Lower lobe of right lung (tissue), 2 donors: ENCODE measurements at regions not wholly inside any gene's neighbourhood (a gene's known extent, or its start where the extent isn't known, plus 50 kb on each side); places are given as distances from the start of the nearest gene placed in this dataset.

Experiments used
- ATAC-seq, 2 donors: fragments of 200-7000 bp; cut with Tn5 transposase; one replicate each; pipeline ENCODE4 v1.9.1; 2020 to 2022; ENCODE audit warnings: mild to moderate bottlenecking in 2 of 2, moderate library complexity in 2 of 2
- DNase-seq: peaks from one replicate; pipeline ENCODE4 v3.0.0-alpha.2; 2020
- H3K27ac ChIP-seq: fragments of 200-600 bp; one replicate; pipeline ENCODE4 v1.8.0; 2022
- H3K27me3 ChIP-seq: fragments of 200-600 bp; one replicate; pipeline ENCODE4 v1.8.0; 2022; ENCODE audit warnings: low read depth
- H3K36me3 ChIP-seq: fragments of 200-600 bp; one replicate; pipeline ENCODE4 v1.8.0; 2022; ENCODE audit warnings: mild to moderate bottlenecking
- H3K4me1 ChIP-seq: fragments of 200-600 bp; one replicate; pipeline ENCODE4 v1.8.0; 2022
- H3K4me3 ChIP-seq: fragments of 200-600 bp; one replicate; pipeline ENCODE4 v1.8.0; 2022; ENCODE audit warnings: mild to moderate bottlenecking
- H3K9me3 ChIP-seq: fragments of 200-600 bp; one replicate; pipeline ENCODE4 v1.8.0; 2022
- intact Hi-C: fragments of 100-400 bp; cut with DNase I; formaldehyde crosslinking; loops from one replicate; pipeline ENCODE4 v1.11.0; 2022
- TF ChIP-seq, protein P1 (sequence below): fragments of 200-600 bp; IDR thresholded peaks from one replicate; pipeline ENCODE4 v1.8.0; 2022; ENCODE audit warnings: antibody characterized with exemption, mild to moderate bottlenecking
- donor health status: DM: no; HTN: yes; CAD: no; lungs with severe emphysema.

DNA sequence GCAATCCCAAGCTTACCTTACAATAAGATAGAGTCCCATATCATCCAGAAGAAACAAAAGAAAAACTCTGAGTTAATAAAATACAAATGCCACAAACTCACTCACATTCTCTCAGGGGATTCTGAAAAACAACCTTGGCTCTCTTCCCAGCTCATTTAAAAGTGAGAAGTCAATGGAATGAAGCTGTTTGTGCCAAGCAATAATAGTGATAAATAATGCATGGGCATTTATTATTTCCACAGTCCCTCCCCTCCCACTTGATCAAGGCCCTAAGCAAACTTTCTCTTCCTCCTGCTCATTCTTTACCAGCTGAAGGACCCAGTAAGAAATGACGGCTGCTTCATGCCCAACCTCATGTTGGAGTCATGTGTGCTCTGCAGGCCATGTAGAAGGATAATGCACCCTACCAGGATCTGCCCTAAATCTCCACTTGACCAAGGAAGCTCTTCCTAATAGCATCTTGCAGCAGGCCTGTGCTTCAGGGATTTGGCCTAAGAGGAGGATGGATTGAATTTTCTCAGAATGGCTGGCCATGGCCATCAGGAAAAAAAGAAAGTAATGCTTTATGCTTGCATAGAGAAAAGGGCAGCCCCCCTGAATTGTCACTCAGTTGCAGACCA, 451.3 kb downstream of the GPAM start:
- H3K9me3 ChIP-seq, result no peaks in the 10 kb centered on the region
- H3K4me3 ChIP-seq, result no peak overlapping the region
- TF ChIP-seq, protein P1, sequence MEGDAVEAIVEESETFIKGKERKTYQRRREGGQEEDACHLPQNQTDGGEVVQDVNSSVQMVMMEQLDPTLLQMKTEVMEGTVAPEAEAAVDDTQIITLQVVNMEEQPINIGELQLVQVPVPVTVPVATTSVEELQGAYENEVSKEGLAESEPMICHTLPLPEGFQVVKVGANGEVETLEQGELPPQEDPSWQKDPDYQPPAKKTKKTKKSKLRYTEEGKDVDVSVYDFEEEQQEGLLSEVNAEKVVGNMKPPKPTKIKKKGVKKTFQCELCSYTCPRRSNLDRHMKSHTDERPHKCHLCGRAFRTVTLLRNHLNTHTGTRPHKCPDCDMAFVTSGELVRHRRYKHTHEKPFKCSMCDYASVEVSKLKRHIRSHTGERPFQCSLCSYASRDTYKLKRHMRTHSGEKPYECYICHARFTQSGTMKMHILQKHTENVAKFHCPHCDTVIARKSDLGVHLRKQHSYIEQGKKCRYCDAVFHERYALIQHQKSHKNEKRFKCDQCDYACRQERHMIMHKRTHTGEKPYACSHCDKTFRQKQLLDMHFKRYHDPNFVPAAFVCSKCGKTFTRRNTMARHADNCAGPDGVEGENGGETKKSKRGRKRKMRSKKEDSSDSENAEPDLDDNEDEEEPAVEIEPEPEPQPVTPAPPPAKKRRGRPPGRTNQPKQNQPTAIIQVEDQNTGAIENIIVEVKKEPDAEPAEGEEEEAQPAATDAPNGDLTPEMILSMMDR, result no peak
- no peaks in the 10 kb centered on the region for H3K36me3 ChIP-seq
- DNase-seq, result no peak
- no peaks in the 10 kb centered on the region for H3K4me1 ChIP-seq
- H3K27ac ChIP-seq, result no peak overlapping the region
- intact Hi-C loops, result no loop called here
- no peaks in the 10 kb centered on the region for H3K27me3 ChIP-seq
- no peak for ATAC-seq

DNA sequence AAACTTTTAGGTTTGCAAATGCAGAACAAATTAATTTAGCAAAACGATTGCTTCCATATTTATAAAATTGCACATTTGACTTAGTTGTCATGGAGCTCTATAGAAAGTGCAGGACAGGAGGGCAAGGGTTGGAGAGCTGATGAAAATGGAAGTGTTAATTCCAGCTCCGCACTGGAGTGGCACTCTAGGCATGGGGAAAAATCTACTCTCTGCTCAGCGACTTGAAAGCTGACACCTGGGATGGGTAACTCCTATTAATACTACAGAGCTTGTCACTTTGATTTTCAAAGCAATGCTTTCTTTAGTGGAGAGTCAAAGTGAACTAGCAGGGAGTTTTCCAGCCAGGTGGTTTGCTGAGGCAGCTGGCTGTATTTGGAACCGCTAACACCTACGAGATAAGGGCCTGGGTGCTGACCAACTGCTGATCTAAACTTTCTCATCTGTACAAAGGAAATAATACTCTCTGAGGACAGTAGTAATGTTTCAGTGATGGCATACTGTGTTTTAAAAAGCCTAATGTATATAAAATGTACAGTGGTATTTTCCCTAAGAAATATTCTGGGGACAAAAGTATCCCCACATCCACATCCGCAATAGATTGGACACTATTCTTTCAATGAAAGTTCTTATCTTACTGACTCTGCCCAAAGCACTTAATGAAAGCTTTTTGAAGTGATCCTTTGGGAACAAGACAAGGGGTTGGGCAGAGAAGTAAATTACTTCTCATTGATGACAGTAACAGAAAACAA, 444.3 kb downstream of the GPAM start:
- TF ChIP-seq, protein P1, result no peak
- ATAC-seq (no peak), DNase-seq (no peak)
- Histone ChIP-seq H3K4me3 (no peak overlapping the region), H3K27me3 (no peaks in the 10 kb centered on the region), H3K27ac (no peak overlapping the region), H3K9me3 (no peaks in the 10 kb centered on the region), H3K36me3 (no peaks in the 10 kb centered on the region), H3K4me1 (no peaks in the 10 kb centered on the region)
- intact Hi-C loops, result no loop called here

DNA sequence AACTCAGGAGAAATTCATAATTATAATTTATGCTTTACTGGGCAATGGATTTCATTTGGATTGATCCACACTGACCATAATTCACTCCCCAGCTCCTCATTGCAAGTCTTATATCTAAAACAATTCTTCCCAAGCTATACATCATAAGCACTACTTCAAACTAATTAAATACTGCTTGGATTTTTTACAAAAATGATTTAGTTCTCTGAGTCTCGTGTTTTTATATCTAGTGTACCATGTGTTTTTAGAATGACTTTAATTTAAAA, 443.8 kb downstream of the GPAM start:
- no peaks in the 10 kb centered on the region for H3K4me1 ChIP-seq
- ATAC-seq, result no peak
- H3K36me3 ChIP-seq, result no peaks in the 10 kb centered on the region
- TF ChIP-seq, protein P1, result no peak
- H3K9me3 ChIP-seq, result no peaks in the 10 kb centered on the region
- intact Hi-C loops, result no loop called here
- no peak overlapping the region for H3K27ac ChIP-seq
- DNase-seq, result no peak
- H3K4me3 ChIP-seq, result no peak overlapping the region
- H3K27me3 ChIP-seq, result no peaks in the 10 kb centered on the region

DNA sequence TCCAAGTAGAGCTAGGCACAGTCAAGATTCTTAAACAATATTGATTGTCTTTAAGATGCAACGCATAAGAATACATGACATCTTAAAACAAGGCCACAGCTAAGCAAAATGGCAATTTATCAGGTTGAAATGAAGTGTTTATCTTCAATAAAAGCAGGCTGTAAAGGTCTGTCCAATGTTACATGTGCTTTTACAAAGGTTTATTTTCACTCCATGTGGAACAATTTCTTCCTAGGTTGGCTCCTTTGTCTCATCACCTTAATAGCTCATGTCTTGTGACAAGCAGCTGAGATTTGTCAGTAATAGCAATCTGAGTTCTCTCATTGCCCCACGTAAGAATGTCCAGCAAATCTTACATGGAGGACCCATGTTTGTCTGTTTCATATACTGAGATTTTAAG, 437.6 kb downstream of the GPAM start:
- ATAC-seq (no peak), DNase-seq (no peak)
- intact Hi-C loops, result no loop called here
- Histone ChIP-seq H3K27ac (no peak overlapping the region), H3K4me3 (no peak overlapping the region), H3K9me3 (no peaks in the 10 kb centered on the region), H3K4me1 (no peaks in the 10 kb centered on the region), H3K36me3 (no peaks in the 10 kb centered on the region), H3K27me3 (no peaks in the 10 kb centered on the region)
- TF ChIP-seq, protein P1, result no peak

DNA sequence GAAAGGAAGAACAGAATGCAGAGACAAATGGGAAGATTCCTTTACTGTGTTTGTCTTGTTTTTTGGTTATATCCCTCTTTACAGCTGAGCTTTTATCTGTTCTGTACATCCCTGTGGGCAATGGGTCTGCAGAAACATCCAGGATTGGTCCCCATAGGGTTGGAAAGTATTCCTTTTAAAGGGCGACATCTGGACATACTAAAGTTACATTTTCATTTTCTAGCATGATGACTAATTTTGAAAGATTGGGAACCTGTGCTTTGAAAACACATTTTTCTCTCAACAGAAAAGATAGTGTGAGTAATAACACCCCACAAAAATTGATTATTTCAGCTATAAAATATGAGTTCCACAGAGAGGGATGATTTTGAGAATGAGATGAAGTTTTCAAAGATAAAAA, 435.8 kb downstream of the GPAM start:
- TF ChIP-seq, protein P1, result no peak
- H3K9me3 ChIP-seq, result no peaks in the 10 kb centered on the region
- no peaks in the 10 kb centered on the region for H3K4me1 ChIP-seq
- H3K27me3 ChIP-seq, result no peaks in the 10 kb centered on the region
- no peaks in the 10 kb centered on the region for H3K36me3 ChIP-seq
- ATAC-seq (no peak), DNase-seq (no peak)
- intact Hi-C loops, result no loop called here
- no peak overlapping the region for H3K4me3 ChIP-seq
- H3K27ac ChIP-seq, result no peak overlapping the region
